ENCODE measurements at regions not wholly inside any gene's neighbourhood (a gene's known extent, or its start where the extent isn't known, plus 50 kb on each side); places are given as distances from the start of the nearest gene placed in this dataset.

- ATAC-seq, result no peak
- H3K4me1 ChIP-seq, result peaks cover 0 to 35% (median 8%) of the 10 kb centered on the region in 9 donors
- no peaks in the 10 kb centered on the region for H3K36me3 ChIP-seq
- intact Hi-C loops (cut with DNase I), result no loop called here
- peaks cover 0 to 8% (median 0%) of the 10 kb centered on the region in 11 donors for H3K9me3 ChIP-seq
- H3K27me3 ChIP-seq, result no peaks in the 10 kb centered on the region
- no peak overlapping the region for H3K27ac ChIP-seq
- DNase-seq, result no peak
- no peak for TF ChIP-seq CTCF (IDR thresholded peaks at IDR 0.05)
- H3K4me3 ChIP-seq, result no peak overlapping the region
- WGBS, 2 donors, result 96 to 97% methylated on average over 8 of the region's 8 CpGs
These were observed 58.0 kb downstream of the C11orf91 start for GRCh38 chr11:33642461-33643166.

- ATAC-seq (no peak), DNase-seq (no peak)
- WGBS, 2 donors, result 27 to 32% methylated on average over 8 of the region's 8 CpGs
- Histone ChIP-seq H3K9me3 (peaks cover 0 to 8% (median 0%) of the 10 kb centered on the region in 11 donors), H3K27ac (no peak overlapping the region), H3K36me3 (no peaks in the 10 kb centered on the region), H3K4me1 (peaks cover 0 to 21% (median 8%) of the 10 kb centered on the region in 9 donors), H3K27me3 (no peaks in the 10 kb centered on the region), H3K4me3 (no peak overlapping the region)
- intact Hi-C loops (cut with DNase I), result no loop called here
- TF ChIP-seq CTCF (IDR thresholded peaks at IDR 0.05), result no peak
These were observed 59.8 kb downstream of the C11orf91 start for GRCh38 chr11:33640730-33641371.

GRCh38 chr11:33638608-33639007, 62.0 kb downstream of the C11orf91 start:
- H3K4me1 ChIP-seq, result peaks cover 0 to 18% (median 10%) of the 10 kb centered on the region in 9 donors
- no peaks in the 10 kb centered on the region for H3K27me3 ChIP-seq
- ATAC-seq (no peak), DNase-seq (no peak)
- WGBS, 2 donors, result 47 to 50% methylated on average over 1 of the region's 1 CpG
- H3K9me3 ChIP-seq, result peaks cover 0 to 8% (median 0%) of the 10 kb centered on the region in 11 donors
- no peak for TF ChIP-seq CTCF (IDR thresholded peaks at IDR 0.05)
- no peak overlapping the region for H3K27ac ChIP-seq
- no peak overlapping the region for H3K4me3 ChIP-seq
- intact Hi-C loops (cut with DNase I), result no loop called here
- no peaks in the 10 kb centered on the region for H3K36me3 ChIP-seq

- no peak overlapping the region for H3K4me3 ChIP-seq
- H3K36me3 ChIP-seq, result no peaks in the 10 kb centered on the region
- H3K4me1 ChIP-seq, result peaks cover 0 to 18% (median 9%) of the 10 kb centered on the region in 9 donors
- H3K9me3 ChIP-seq, result peaks cover 0 to 8% (median 0%) of the 10 kb centered on the region in 11 donors
- no peak overlapping the region for H3K27ac ChIP-seq
- WGBS, 2 donors, result 88 to 91% methylated on average over 6 of the region's 6 CpGs
- TF ChIP-seq CTCF (IDR thresholded peaks at IDR 0.05), result no peak
- H3K27me3 ChIP-seq, result no peaks in the 10 kb centered on the region
- DNase-seq (no peak), ATAC-seq (no peak)
- intact Hi-C loops (cut with DNase I), result no loop called here
These were observed 64.5 kb downstream of the C11orf91 start for GRCh38 chr11:33636104-33636503.
